A549 (cell line): ENCODE measurements at regions not wholly inside any gene's neighbourhood (a gene's known extent, or its start where the extent isn't known, plus 50 kb on each side); places are given as distances from the start of the nearest gene placed in this dataset.

Experiments
- ATAC-seq, 2 experiments: fragments of 200-7000 bp in 1 of 2; fragments of >200 bp in 1 of 2; cut with Nextera tagmentation in 1 of 2; cut with Tn5 transposase in 1 of 2; 3 replicates each; pipeline versions ENCODE4 v1.8.0 to v1.9.1; 2018 to 2020; ENCODE audit warnings: mild to moderate bottlenecking in 1 of 2, moderate library complexity in 1 of 2
- CTCF ChIA-PET: fragments of 300-600 bp; sonication (Branson Sonifier 250); formaldehyde crosslinking; extraction: SDS; loops from one replicate; lab custom pipeline; 2021; ENCODE audit warnings: antibody characterized with exemption, inconsistent platforms; lab: Yijun Ruan, JAX
- POLR2A ChIA-PET: fragments of 350-600 bp; formaldehyde crosslinking; extraction: SDS; loops from one replicate; lab custom pipeline; 2021; ENCODE audit warnings: antibody characterized with exemption, inconsistent platforms; lab: Yijun Ruan, JAX
- DNase-seq, 2 experiments: peaks; one replicate each; pipeline versions ENCODE4 v3.0.0 to v3.0.0-alpha.2; 2011 to 2016; ENCODE audit warnings: low read depth in 1 of 2, low spot score in 1 of 2
- FAIRE-seq: peaks from 2 replicates; lab custom pipeline; 2011; peaks lifted over from hg19 to GRCh38; lab: Jason Lieb, UNC
- H3K27ac ChIP-seq, 2 experiments: fragments of >200 bp; sonication (Bioruptor Twin); formaldehyde crosslinking; 3 replicates each; pipeline ENCODE4 v1.5.1; 2016 to 2017
- H3K4me1 ChIP-seq: fragments of >200 bp; sonication (Bioruptor Twin); formaldehyde crosslinking; 3 replicates; pipeline ENCODE4 v1.6.1; 2016
- H3K4me2 ChIP-seq: fragments of >200 bp; sonication (Bioruptor Twin); formaldehyde crosslinking; 3 replicates; pipeline ENCODE4 v1.6.1; 2016
- H3K4me3 ChIP-seq: fragments of >200 bp; sonication (Bioruptor Twin); formaldehyde crosslinking; 3 replicates; pipeline ENCODE4 v1.5.1; 2016
- H3K9me3 ChIP-seq: fragments of >200 bp; sonication (Bioruptor Twin); formaldehyde crosslinking; 3 replicates; pipeline ENCODE4 v1.6.1; 2016
- BCL3 ChIP-seq: fragments of >200 bp; sonication (Bioruptor Twin); formaldehyde crosslinking; IDR thresholded peaks from 3 replicates; pipeline ENCODE4 v1.6.1; 2016
- BHLHE40 ChIP-seq: IDR thresholded peaks from 2 replicates; pipeline ENCODE4 v1.6.1; 2012; ENCODE audit warnings: low read depth, low read length, inconsistent platforms
- CBX2 ChIP-seq: fragments of 200-600 bp; sonication (generic); IDR thresholded peaks from 2 replicates; pipeline ENCODE4 v1.6.1; 2016; ENCODE audit warnings: low read depth, mild to moderate bottlenecking, borderline replicate concordance
- ELK1 ChIP-seq: fragments of 150-350 bp; IDR thresholded peaks from 2 replicates; pipeline ENCODE4 v1.6.1; 2014; ENCODE audit warnings: low read depth, mild to moderate bottlenecking, low read length
- ESRRA ChIP-seq: fragments of 150-350 bp; IDR thresholded peaks from 2 replicates; pipeline ENCODE4 v1.6.1; 2014; ENCODE audit warnings: mild to moderate bottlenecking, low read length, borderline replicate concordance
- FOSL2 ChIP-seq, 2 experiments: fragments of 450-650 bp in 1 of 2; fragments of >200 bp in 1 of 2; sonication (Bioruptor Twin) in 1 of 2; formaldehyde crosslinking; IDR thresholded peaks; 2 replicates each; pipeline versions ENCODE4 v1.5.0 to v1.6.1; 2016 to 2020; ENCODE audit warnings: mild to moderate bottlenecking in 1 of 2, moderate library complexity in 1 of 2
- HES2 ChIP-seq: fragments of >200 bp; sonication (Bioruptor Twin); formaldehyde crosslinking; IDR thresholded peaks from 2 replicates; pipeline ENCODE4 v1.6.1; 2016
- HMGXB4 ChIP-seq: fragments of 250-450 bp; sonication (Bioruptor Pico); IDR thresholded peaks from 2 replicates; pipeline ENCODE4 v1.5.0; 2021; ENCODE audit warnings: mild to moderate bottlenecking, moderate library complexity, borderline replicate concordance
- HOXB5 ChIP-seq: fragments of 250-450 bp; sonication (Bioruptor Pico); IDR thresholded peaks from 2 replicates; pipeline ENCODE4 v1.5.0; 2020; ENCODE audit warnings: mild to moderate bottlenecking, moderate library complexity
- JUN ChIP-seq, 2 experiments: fragments of >200 bp; sonication (Bioruptor Twin); formaldehyde crosslinking; IDR thresholded peaks; 2 replicates in 1 of 2; 3 replicates in 1 of 2; pipeline ENCODE4 v1.6.1; 2016 to 2017
- KDM1A ChIP-seq: fragments of 200-600 bp; sonication (generic); IDR thresholded peaks from 2 replicates; pipeline ENCODE4 v1.6.1; 2016; ENCODE audit warnings: low read depth, mild to moderate bottlenecking
- MAFK ChIP-seq: fragments of 450-650 bp; IDR thresholded peaks from 2 replicates; pipeline ENCODE4 v1.6.1; 2014; ENCODE audit not compliant: partially characterized antibody
- MAX ChIP-seq: IDR thresholded peaks from 2 replicates; pipeline ENCODE4 v1.6.1; 2012
- MAZ ChIP-seq: fragments of 150-350 bp; IDR thresholded peaks from 2 replicates; pipeline ENCODE4 v1.6.1; 2014; ENCODE audit warnings: antibody characterized with exemption, low read depth, low read length, borderline replicate concordance
- MYC ChIP-seq: IDR thresholded peaks from 2 replicates; pipeline ENCODE4 v1.6.1; 2012; ENCODE audit warnings: mild to moderate bottlenecking, inconsistent platforms, low read length, improper control_type of control experiment, borderline replicate concordance
- NFE2L2 ChIP-seq: fragments of 150-350 bp; conservative IDR thresholded peaks from 2 replicates; pipeline ENCODE4 v1.6.1; 2014; ENCODE audit warnings: low read length
- NR3C1 ChIP-seq: fragments of >200 bp; sonication (Bioruptor Twin); formaldehyde crosslinking; IDR thresholded peaks from 3 replicates; pipeline ENCODE4 v1.6.1; 2017
- RARB ChIP-seq: fragments of 250-450 bp; sonication (Bioruptor Pico); IDR thresholded peaks from 2 replicates; pipeline ENCODE4 v1.8.0; 2021; ENCODE audit warnings: mild to moderate bottlenecking, moderate library complexity
- RFX5 ChIP-seq: fragments of 450-650 bp; IDR thresholded peaks from 2 replicates; pipeline ENCODE4 v1.7.1; 2014; ENCODE audit warnings: antibody characterized with exemption, mild to moderate bottlenecking, moderate library complexity
- TFCP2L1 ChIP-seq: fragments of 250-450 bp; sonication (Bioruptor Pico); IDR thresholded peaks from 2 replicates; pipeline ENCODE4 v1.5.0; 2021; ENCODE audit warnings: mild to moderate bottlenecking
- TP53 ChIP-seq: fragments of 250-450 bp; sonication (Bioruptor Pico); IDR thresholded peaks from 2 replicates; pipeline ENCODE4 v1.5.0; 2021; ENCODE audit warnings: mild to moderate bottlenecking, moderate library complexity
- USF2 ChIP-seq: fragments of 450-650 bp; IDR thresholded peaks from 2 replicates; pipeline ENCODE4 v1.6.1; 2014; ENCODE audit warnings: antibody characterized with exemption
- WGBS: methylation state at CpG from one replicate; pipeline ENCODE4 v1.1.6; 2017; ENCODE audit errors: missing lambda C conversion rate; 5-methylcytosine and 5-hydroxymethylcytosine counted together

- no peak overlapping the region for H3K4me2 ChIP-seq
- ChIA-PET CTCF (no interaction called here), POLR2A (no interaction called here)
- H3K27ac ChIP-seq, result no peak overlapping the region
- WGBS, result 26% methylated on average over 4 of the region's 4 CpGs
- H3K4me3 ChIP-seq, result no peak overlapping the region
- FAIRE-seq (no peak), DNase-seq (no peak), ATAC-seq (no peak)
- TF ChIP-seq TFCP2L1 (CRISPR knock-in tag), result no peak
- TF ChIP-seq RARB (CRISPR knock-in tag), result no peak
- TF ChIP-seq CBX2, result no peak
- no peak for TF ChIP-seq RFX5
- TF ChIP-seq MAFK, result no peak
- TF ChIP-seq TP53, result no peak
- no peak for TF ChIP-seq NFE2L2
- TF ChIP-seq FOSL2 (IDR thresholded peaks at IDR 0.05), result no peak
- no peak for TF ChIP-seq FOSL2 (CRISPR knock-in tag; IDR thresholded peaks at IDR 0.05)
- TF ChIP-seq HOXB5 (CRISPR knock-in tag), result no peak
- H3K4me1 ChIP-seq, result no peaks in the 10 kb centered on the region
- no peaks in the 10 kb centered on the region; the same call in 2 of the 3 replicates for H3K9me3 ChIP-seq
Measured at GRCh38 chr5:98163796-98164493, 609.5 kb upstream of the RGMB start.

GRCh38 chr5:98168871-98169270 is 604.6 kb upstream of the RGMB start:
- no peak for ATAC-seq
- no peak overlapping the region for H3K4me2 ChIP-seq
- no peak for DNase-seq
- 5% methylated on average over 2 of the region's 2 CpGs for WGBS
- H3K9me3 ChIP-seq, result no peaks in the 10 kb centered on the region
- FAIRE-seq, result no peak
- CTCF ChIA-PET, result no interaction called here
- H3K4me1 ChIP-seq, result no peaks in the 10 kb centered on the region
- no peak overlapping the region for H3K27ac ChIP-seq
- TF ChIP-seq ESRRA, result no peak
- TF ChIP-seq, all 56 proteins: peak for 0
- no peak overlapping the region for H3K4me3 ChIP-seq
- POLR2A ChIA-PET, result no interaction called here

- TF ChIP-seq MYC, result no peak
- no peak for TF ChIP-seq ELK1
- ATAC-seq (no peak), FAIRE-seq (no peak), DNase-seq (no peak)
- Histone ChIP-seq H3K9me3 (no peaks in the 10 kb centered on the region), H3K4me2 (no peak overlapping the region), H3K4me1 (no peaks in the 10 kb centered on the region), H3K4me3 (no peak overlapping the region), H3K27ac (no peak overlapping the region)
- CTCF ChIA-PET, result no interaction called here
- POLR2A ChIA-PET, result no interaction called here
- WGBS, result 14% methylated on average over 5 of the region's 5 CpGs
Measured at GRCh38 chr5:98170994-98171393, 602.5 kb upstream of the RGMB start.

GRCh38 chr5:98173334-98173733 is 600.1 kb upstream of the RGMB start:
- POLR2A ChIA-PET, result no interaction called here
- Histone ChIP-seq H3K4me2 (no peak overlapping the region), H3K4me3 (no peak overlapping the region), H3K9me3 (no peaks in the 10 kb centered on the region; the same call in 2 of the 3 replicates), H3K27ac (no peak overlapping the region), H3K4me1 (no peaks in the 10 kb centered on the region)
- CTCF ChIA-PET, result no interaction called here
- ATAC-seq, result no peak
- no peak for DNase-seq
- no peak for FAIRE-seq
- TF ChIP-seq USF2 (no peak), MAX (no peak), JUN (IDR thresholded peaks at IDR 0.05) (no peak)

- Histone ChIP-seq H3K4me3 (no peak overlapping the region), H3K4me1 (no peaks in the 10 kb centered on the region), H3K4me2 (no peak overlapping the region), H3K9me3 (no peaks in the 10 kb centered on the region; the same call in 2 of the 3 replicates), H3K27ac (no peak overlapping the region)
- DNase-seq, result no peak
- FAIRE-seq, result no peak
- ATAC-seq, result no peak
- ChIA-PET POLR2A (no interaction called here), CTCF (no interaction called here)
- TF ChIP-seq MAZ (no peak), HES2 (no peak), MAX (no peak), KDM1A (no peak), NR3C1 (no peak), BHLHE40 (no peak), MYC (no peak), BCL3 (no peak), HMGXB4 (CRISPR knock-in tag) (no peak)
Measured at GRCh38 chr5:98175474-98175873, 598.0 kb upstream of the RGMB start.
